Inflammatory macrophage (primary cell): ENCODE measurements at regions not wholly inside any gene's neighbourhood (a gene's known extent, or its start where the extent isn't known, plus 50 kb on each side); places are given as distances from the start of the nearest gene placed in this dataset.

ENCODE experiments used
- DNase-seq, 2 donors: peaks; one replicate each; pipeline ENCODE4 v3.0.0-alpha.2; 2020 to 2022

GRCh38 chr6:133191323-133191722, 49.8 kb upstream of the EYA4 start:
- DNase-seq: no peak
